ENCODE measurements at regions not wholly inside any gene's neighbourhood (a gene's known extent, or its start where the extent isn't known, plus 50 kb on each side); places are given as distances from the start of the nearest gene placed in this dataset.

DNA sequence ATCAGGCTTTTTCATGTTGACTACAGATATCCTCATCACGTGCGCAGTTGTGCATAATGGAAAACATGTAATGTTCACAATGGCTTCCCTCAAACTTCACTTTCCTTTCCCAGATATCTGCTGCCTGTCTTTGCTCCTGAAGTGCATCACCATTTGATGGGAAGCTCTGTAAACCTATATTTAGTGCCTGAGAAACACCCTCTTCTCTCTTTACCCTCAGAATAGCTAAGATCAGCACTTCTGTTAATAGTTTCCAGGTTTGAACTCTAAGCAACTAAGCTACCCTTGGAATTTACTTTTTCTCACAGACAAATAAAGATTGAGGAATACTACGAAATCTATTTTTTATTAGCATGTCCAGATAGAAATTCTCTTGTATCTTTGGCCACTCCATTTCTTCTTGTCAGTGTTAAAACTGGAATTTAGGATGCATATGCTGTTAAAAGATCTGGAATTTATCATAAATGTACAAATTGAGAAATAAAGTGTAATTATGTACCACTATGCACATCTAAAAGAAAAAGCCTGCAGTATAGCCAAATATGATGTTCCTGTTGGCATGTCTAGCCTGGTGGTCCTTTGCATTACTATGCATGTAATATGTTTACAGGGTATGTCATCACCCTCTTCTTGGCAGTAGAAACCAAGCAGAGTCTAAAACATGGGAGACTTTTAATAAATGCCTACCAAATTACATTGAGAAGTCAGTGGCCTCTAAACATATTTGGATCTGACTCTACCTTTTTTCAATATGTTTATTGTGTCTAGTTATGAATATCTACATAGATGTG lies 278.7 kb downstream of the FIGN start:
- DNase-seq (ENCODE audit: low read depth) = no peak

DNA sequence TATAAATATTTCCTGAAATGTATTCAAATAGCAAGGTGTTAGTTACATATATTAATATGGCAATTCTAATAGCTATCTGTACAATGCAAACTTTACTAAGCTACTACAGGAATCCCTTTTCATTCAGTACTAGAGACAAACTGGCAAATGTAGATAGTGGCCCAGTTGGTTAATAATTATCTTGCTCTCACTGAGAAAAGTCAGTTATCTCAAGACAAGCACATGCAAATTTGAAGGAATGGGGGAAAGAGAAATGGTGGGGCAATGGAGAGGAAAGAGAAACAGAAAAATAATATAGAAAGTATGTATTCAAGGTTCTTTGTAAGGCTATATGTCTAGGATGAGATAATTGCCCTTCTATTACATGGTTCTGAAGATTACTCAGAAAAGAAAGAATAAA lies 280.0 kb downstream of the FIGN start:
- no peak for DNase-seq (ENCODE audit: low read depth)

DNA sequence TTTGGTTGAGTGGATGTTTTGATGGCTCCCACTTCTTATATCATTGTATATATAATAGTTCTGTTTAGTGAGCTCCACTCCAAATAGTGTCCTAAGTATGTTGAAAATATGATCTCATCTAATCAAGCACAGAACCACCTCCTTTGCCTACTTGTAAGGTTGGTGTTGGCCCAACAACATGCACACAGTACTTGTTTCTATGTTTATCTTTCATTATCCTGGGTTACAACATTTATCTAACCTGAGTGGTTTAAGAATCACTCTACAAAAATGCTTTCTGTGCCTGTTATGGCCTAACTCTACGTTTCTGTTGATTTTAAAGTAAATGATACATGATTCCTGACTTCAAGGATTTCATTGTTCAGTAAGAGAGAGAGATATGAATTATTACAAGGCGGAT lies 281.9 kb downstream of the FIGN start:
- DNase-seq (ENCODE audit: low read depth) = no peak

DNA sequence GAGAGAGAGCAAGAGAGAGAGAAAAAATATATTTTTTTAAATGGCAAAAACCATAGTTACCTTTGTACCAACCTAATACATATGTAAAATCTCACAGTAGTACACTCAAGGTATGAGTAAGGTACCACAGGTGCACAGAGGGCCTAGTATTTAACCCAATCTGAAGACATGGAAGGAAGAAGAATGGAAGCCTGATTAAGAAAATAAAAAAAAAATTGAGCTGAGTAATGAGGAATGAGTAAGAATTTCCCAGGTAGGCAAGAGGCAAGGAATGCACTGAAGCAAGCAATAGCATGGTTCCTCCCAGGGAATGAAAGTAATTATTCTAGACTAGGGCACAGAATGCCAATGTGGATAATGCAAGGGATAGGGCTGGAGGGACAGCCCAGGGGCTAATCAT lies 294.2 kb downstream of the FIGN start:
- DNase-seq (ENCODE audit: low read depth) = no peak

DNA sequence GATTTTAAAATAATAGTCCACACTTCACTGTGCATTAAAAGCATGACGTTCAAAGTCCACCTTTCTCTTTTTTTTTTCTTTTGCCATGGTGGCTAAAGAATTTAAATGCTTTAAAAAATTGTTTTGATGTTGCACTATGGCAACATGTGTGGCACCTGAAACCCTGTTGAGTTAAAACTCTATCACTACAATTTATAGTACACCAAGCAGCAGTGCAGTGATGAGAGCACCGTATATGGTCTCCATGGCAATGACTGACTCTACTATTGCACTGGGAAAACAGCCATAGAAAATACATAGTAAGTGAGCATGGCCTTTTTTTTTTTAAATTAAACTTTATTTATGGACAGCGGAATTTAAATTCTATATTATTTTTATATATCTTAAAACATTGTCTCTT lies 298.8 kb downstream of the FIGN start:
- no peak for DNase-seq (ENCODE audit: low read depth)

DNA sequence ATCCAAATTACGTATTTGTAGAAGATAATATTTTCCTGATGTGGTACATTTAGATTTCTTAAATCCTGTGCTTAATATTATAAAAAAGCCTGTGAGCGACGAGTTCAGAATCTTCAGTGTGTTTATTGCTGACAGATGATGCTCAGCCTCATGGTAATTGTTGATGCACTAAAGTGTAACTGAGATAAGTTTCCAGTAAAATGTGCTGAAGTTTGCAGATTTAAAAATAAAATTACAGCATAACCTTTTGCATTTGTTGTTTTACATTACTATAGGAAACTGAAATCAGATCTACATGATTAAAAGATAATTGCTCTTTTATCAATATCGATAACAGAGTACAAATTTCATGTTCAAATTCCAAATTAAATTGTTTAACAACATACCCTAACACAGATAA lies 307.6 kb downstream of the FIGN start:
- no peak for DNase-seq (ENCODE audit: low read depth)

DNA sequence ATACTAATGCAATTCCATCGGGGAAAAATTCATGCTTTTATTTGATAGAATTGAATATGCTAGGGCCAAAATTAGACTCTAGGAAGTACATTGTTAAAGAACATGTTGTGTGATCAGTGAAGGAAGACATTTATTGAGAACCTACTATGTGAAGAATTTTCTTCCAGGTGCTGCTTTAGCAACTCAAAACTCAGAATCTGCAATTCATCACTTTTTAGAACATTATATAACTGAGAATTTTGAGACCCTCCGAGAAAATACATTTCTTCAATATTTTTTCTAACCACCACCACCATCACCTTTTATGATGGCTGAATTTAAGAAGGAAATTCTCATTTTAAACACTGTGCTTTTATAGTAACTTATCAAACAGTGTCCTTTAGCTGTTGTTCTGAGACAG lies 315.2 kb downstream of the FIGN start:
- DNase-seq (ENCODE audit: low read depth) = no peak

DNA sequence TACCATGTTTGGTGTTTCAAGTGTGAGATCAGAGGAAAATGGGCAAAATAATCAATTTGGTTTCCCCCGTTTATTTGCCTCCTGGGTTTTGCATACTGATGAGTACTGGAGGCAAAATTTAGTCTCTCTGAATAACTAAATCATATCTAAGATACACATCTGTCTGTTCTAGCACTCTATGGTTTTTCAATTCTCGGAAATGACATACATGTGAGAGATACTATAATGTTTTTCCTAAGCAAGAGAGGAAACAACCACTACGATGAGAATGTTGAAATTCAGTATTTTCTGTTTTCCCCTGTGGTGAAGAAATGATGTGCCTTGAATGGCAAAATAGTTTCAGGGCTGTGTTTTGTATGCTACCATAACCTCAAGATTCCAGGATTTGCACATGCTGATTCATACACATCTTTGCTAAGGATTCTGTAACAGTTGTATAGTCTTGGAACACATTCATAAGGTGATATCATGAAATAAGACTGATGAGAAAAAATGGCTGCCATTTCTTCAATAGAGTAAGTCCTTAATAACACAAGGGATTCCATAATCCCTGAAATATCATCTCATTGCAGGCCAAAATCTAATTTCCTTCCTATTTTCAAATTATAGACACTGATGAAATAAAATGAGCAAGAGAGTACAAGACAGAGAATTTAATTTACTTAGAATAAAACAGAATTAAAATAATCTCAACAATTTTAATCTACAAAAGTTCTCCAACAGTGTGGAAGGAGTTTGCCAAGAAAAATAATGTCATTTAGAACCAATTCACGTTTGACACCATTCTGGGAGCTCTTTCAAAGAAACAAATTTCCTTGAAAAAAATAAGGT lies 316.6 kb downstream of the FIGN start:
- no peak for DNase-seq (ENCODE audit: low read depth)

DNA sequence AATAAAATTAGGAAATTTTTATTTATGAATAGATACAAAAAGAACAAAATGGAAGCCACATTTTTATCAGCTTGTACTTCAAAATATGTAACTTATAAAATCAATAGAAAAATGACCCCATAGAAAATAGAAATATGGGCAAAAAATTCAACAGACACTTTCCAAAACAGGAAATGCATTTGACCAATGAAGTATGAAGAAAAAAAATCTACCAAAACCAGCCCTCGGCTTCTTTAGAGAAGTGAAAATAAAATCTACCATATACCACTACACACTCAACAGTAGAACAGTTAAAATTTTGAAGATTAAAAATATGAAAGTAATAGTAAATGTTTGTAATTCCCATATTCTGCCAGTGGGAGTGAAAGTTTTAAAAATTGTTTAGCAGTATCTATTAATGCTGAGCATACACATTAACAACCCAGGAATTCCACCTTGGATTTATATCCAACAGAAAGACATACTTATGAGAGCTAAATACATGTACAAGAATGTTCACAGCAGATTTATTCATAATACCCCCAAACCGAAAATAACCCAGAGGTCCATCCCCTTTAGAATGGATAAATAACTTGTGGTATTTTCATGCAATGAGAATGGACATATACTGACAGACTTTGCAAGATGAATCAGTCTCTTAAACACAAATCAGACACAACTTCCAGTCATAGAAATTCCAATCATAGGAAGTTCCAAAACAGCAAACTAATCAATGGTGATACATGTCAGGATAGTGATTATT lies 318.0 kb downstream of the FIGN start:
- no peak for DNase-seq (ENCODE audit: low read depth)

DNA sequence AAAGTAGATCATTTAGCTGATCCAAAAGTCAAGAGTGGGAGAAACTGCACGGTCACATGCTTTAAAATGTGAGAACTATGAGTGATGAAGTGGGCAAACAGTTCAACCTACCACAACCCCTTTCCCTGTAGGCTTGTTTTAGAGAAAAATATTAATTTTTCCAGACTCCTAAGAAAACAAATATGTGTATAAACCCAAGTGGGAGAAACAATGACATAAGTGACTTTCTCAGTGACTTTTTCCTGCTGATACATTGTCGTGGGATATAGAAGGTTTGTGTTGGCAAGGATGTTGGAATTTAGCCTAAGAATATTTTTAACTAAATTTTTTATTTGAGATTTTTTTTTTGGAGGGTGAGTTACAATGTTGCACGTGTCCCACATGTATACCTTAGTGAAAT lies 321.7 kb downstream of the FIGN start:
- no peak for DNase-seq (ENCODE audit: low read depth)

DNA sequence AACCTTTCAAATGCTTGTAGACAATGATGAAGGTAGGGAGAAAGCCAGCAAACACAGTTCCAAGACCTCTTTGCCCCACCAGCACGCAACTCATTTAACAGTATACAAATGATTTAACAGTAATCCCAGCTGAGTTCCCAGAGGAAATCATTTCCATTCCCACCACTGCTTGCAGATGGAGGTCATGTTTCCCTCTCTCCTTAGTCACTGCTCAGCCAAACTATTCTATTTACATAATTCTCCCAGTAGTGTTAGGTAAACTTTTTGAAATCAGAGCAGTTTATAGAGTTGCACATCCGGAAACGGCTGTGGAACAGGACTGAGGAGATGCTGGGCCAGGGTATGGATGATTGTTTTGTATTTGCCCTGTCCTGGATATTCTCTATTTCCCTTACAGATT lies 328.5 kb downstream of the FIGN start:
- no peak for DNase-seq (ENCODE audit: low read depth)

DNA sequence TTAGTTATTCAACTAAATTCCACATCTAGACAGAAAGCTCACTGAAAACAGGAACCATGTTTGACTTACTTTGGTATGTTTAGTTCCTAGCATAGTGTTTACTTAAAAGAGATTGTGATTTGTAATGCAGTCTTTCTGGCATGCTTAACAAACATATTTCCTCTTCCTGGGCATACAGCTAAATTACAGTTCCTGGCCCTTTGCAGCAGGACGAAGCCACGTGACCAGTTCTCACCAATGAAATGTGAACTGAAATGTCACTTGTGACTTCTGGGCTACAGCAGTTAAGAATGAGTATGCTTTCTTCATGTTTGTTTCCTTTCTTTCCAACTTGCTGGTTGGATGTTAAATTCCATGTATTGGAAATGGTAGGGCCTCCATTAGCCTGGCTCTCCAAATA lies 330.5 kb downstream of the FIGN start:
- no peak for DNase-seq (ENCODE audit: low read depth)

DNA sequence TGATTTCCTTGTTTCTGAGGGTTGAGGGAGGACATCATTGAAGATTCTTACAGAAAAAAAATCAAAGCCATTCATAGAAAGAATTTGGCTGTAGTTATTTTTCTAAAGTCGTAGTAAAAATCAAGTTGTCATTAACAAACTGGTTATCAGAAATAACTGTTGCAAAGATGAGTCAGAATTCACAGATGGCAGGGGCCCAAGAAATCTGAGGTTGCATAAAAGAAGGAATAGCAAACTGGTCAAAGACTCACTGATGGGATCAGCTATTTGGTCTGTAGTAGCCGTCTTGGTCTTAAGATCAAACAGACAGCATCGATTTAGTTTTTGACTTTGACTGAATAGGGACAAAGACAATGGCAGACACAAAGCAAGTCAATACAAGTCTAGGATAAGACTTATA lies 334.3 kb downstream of the FIGN start:
- DNase-seq (ENCODE audit: low read depth) = peak; percentile 9

DNA sequence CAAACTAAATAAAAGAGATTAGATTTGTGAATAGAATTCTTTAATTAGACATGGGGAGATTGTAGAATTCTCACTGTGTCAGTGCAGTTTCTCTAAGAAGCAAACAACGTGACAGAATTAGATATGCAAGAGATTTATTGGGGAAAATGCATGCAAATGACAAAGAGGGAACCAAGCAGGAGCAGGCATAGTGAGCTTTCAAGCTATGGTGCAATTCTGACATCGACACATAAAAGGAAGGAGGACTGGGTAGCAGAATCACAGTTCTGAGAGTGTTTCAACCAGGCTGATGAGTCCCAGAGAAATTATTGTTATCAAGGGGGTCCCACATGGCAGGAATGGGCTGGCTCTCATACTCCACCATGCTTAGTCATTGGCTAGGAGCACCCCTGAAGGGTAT lies 338.4 kb downstream of the FIGN start:
- no peak for DNase-seq (ENCODE audit: low read depth)

DNA sequence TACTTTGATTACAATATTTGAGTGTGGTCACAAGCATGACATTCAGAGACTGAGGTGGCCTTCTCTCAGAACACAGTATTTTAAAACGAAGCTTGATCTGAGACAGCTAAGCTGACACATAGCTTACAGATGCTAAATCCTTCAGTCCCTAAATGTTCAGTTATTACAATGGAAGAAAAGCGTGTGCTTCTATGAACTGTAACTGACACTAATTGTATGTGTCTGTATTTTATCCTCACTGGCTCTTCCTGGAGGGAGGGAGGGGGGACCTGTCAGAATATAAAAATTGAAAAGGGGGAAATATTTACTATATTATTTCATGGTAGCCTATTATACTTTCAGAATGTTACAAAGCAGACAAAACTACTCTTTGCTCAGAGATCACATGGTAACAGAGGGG lies 340.2 kb downstream of the FIGN start:
- no peak for DNase-seq (ENCODE audit: low read depth)

DNA sequence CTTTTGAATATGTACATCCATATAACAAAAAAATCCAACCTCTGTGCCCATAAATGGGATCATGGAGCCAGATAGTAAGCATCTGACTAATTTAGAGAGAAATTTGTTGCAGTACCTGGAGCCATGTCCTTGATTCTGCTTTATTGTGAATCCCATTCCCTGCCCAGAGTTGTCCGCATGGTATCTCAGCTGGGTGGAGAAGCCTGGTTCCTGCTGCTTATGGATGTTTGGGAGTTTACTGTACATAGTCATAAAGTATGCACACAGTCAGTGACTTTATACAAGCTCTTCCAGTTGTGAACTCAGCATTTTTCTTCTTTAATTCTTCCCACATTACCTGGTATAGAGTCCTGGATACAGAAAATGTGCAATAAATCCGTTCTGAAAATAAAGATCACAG lies 346.0 kb downstream of the FIGN start:
- DNase-seq (ENCODE audit: low read depth) = no peak

DNA sequence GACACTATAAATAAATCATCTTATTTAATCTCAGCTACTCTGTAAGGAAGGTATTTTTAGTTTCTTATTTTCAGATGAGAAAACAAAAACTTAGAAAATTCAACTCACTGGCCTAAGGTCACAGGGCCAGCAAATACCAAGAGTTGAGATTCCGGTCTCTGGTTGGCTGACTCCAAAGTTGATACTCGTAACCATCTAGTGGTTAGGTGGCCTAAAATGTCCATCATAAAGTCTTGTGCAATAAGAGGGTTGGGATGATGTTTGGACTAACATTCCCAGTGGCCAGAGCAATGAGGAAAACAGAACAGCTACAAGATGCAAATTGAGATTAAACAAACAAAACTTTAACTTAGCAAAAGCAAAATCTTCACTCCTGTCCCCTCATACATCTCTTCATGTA lies 360.3 kb downstream of the FIGN start:
- no peak for DNase-seq (ENCODE audit: low read depth)

DNA sequence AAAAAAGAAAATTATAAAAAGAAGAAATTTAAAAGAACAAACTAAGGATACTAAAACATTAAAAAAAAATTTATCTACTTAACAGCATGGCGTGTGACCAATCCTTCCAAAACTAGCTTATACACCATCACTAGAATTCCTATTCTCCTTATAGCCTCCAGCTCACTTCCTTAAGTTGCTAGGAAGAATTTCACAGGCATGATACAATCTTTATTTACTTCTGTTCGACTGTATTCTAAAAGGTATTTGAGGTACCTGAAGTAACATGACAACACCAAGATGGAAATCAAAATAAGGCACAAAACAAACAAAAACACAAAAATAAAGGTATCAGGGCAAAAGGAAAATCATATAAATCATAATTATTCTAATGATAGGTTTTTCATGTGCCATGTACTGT lies 360.7 kb downstream of the FIGN start:
- DNase-seq (ENCODE audit: low read depth) = no peak

DNA sequence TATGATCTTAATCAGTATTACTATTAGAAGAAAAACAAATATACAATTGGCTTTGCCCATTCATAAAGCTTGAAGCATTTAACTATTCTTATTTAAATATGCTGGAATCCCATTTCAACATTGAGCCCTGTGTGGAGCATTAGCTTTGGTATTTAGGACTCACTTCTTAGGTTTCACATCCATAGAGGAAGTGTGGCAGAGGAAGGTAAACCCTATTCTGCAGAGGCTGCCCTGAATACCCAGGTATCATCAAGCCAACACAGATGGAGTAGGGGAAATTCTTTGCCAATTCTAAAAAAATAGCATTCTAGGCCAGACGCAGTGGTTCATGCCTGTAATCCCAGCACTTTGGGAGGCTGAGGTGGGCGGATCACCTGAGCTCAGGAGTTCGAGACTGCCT lies 361.5 kb downstream of the FIGN start:
- DNase-seq (ENCODE audit: low read depth) = no peak

DNA sequence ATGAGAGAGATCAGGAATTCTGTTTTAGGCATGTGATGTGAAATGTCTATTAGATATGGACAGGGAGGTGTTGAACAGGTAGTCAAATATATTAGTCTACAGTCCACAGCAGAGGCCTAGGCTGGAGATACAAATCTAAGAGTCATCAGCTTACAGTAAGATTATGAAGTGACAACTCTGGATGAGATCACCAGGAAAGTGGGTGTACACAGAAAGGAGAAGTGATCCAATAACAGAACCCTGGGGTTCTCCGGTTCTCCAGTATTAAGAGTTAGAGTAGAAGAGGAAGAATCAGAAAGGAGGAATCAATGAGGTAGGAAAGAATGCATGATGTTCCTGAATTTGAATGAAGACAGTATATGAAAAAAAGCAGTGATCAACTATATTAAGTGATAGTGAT lies 362.3 kb downstream of the FIGN start:
- no peak for DNase-seq (ENCODE audit: low read depth)

DNA sequence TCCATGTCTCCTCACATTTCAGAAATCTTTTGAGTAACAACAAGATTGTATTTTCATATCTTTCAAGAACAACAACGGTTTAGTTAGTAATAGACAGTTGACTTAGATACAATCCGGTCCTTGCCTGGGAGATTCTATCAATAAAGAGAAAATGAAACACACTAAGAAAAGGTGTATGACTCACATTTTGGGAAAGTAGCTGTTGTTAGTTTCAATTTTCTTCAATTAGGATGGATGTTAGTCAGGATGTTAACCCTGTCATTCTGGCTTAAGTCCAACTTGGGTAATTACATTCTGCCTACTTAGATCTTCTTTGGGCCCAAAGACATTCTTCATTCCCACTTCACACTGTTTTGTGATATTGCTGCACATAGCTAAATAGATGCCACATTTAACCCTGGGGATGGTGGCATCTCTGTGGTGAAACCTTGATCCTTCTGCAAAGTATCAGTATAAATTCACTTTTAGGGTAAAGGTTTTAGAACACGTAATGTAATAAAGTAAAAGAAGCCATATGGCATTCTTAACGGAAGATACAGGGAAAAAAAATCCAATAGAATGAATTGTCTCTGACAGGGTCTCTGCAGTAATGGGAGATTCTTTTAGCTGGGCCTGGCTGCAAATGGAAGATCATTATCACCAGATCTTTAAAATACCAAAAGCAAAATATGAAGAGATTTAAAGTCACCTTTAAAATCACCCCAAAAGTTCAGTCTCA lies 365.5 kb downstream of the FIGN start:
- DNase-seq (ENCODE audit: low read depth) = peak; percentile 40

DNA sequence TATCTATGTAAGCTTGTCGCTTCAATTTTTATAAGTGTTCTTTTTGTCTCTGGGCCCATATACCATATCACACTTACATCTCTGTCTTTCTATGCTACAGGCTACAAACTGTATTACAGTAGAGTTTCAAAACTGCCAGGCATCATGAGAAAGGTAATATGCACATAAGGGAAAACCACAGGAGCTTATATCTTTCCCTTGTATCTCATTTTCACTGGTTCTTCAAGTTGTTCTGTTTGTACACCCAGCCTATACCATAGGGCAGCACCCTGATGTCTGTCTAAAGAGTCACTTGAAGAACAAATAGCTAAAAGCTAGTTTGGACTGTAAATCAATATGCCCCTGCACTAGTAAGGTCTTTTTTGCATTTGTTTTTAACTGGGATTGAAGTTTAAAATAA lies 366.7 kb downstream of the FIGN start:
- DNase-seq (ENCODE audit: low read depth) = no peak
